ENCODE measurements at regions not wholly inside any gene's neighbourhood (a gene's known extent, or its start where the extent isn't known, plus 50 kb on each side); places are given as distances from the start of the nearest gene placed in this dataset.
"Not testable (repeated sequence)": the region's sequence is repeated elsewhere in the genome, so short reads cannot be mapped to it uniquely, and the experiment has no call there.

GRCh38 chr1:229164836-229165735, 105.8 kb upstream of the RAB4A start:
- H3K27ac Mint-ChIP-seq = no peak overlapping the region
- H3K9me3 Mint-ChIP-seq = no peaks in the 10 kb centered on the region
- H3K27me3 Mint-ChIP-seq = peaks cover 10% of the 10 kb centered on the region

GRCh38 chr1:229167318-229167717, 103.6 kb upstream of the RAB4A start:
- peaks cover 10% of the 10 kb centered on the region for H3K27me3 Mint-ChIP-seq
- H3K36me3 Mint-ChIP-seq (ENCODE audit: low read depth) = no peaks in the 10 kb centered on the region
- H3K27ac Mint-ChIP-seq = no peak overlapping the region
- intact Hi-C loops (cut with micrococcal nuclease) = no loop called here
- DNase-seq = no peak
- H3K4me3 Mint-ChIP-seq = no peak overlapping the region
- H3K9me3 Mint-ChIP-seq = no peaks in the 10 kb centered on the region
- H3K4me1 Mint-ChIP-seq = peaks cover 6% of the 10 kb centered on the region

More at GRCh38 chr1:229164836-229165735, 105.8 kb upstream of the RAB4A start:
- intact Hi-C loops (cut with micrococcal nuclease) = no loop called here
- Mint-ChIP-seq H3K4me3 (no peak overlapping the region), H3K4me1 (peaks cover 6% of the 10 kb centered on the region), H3K36me3 (ENCODE audit: low read depth) (no peaks in the 10 kb centered on the region)
- no peak for DNase-seq

- Mint-ChIP-seq H3K36me3 (ENCODE audit: low read depth) (no peaks in the 10 kb centered on the region), H3K27me3 (peaks cover 14% of the 10 kb centered on the region), H3K4me1 (peaks cover 5% of the 10 kb centered on the region), H3K4me3 (no peak overlapping the region), H3K27ac (no peak overlapping the region), H3K9me3 (no peaks in the 10 kb centered on the region)
- intact Hi-C loops (cut with micrococcal nuclease) = no loop called here
- DNase-seq = no peak
These were observed 101.5 kb upstream of the RAB4A start for GRCh38 chr1:229169399-229169798.

- Mint-ChIP-seq H3K27me3 (peaks cover 11% of the 10 kb centered on the region), H3K27ac (no peak overlapping the region), H3K4me3 (no peak overlapping the region), H3K9me3 (no peaks in the 10 kb centered on the region), H3K4me1 (peaks cover 2% of the 10 kb centered on the region), H3K36me3 (ENCODE audit: low read depth) (no peaks in the 10 kb centered on the region)
- no peak for DNase-seq
- intact Hi-C loops (cut with micrococcal nuclease) = no loop called here
These were observed 100.6 kb upstream of the RAB4A start for GRCh38 chr1:229170274-229170673.

GRCh38 chr1:229170778-229171505, 100.0 kb upstream of the RAB4A start:
- no peak overlapping the region for H3K4me3 Mint-ChIP-seq
- no peaks in the 10 kb centered on the region for H3K9me3 Mint-ChIP-seq
- H3K27ac Mint-ChIP-seq = no peak overlapping the region
- H3K36me3 Mint-ChIP-seq (ENCODE audit: low read depth) = no peaks in the 10 kb centered on the region
- H3K4me1 Mint-ChIP-seq = no peaks in the 10 kb centered on the region
- peaks cover 15% of the 10 kb centered on the region for H3K27me3 Mint-ChIP-seq
- intact Hi-C loops (cut with micrococcal nuclease) = no loop called here
- no peak for DNase-seq

- DNase-seq = no peak
- no peaks in the 10 kb centered on the region for H3K36me3 Mint-ChIP-seq (ENCODE audit: low read depth)
- no peaks in the 10 kb centered on the region for H3K9me3 Mint-ChIP-seq
- peaks cover 15% of the 10 kb centered on the region for H3K27me3 Mint-ChIP-seq
- no peak overlapping the region for H3K4me3 Mint-ChIP-seq
- no peaks in the 10 kb centered on the region for H3K4me1 Mint-ChIP-seq
- H3K27ac Mint-ChIP-seq = no peak overlapping the region
- intact Hi-C loops (cut with micrococcal nuclease) = no loop called here
These were observed 99.0 kb upstream of the RAB4A start for GRCh38 chr1:229171934-229172333.

- intact Hi-C loops (cut with micrococcal nuclease); H3K9me3 Mint-ChIP-seq; H3K36me3 Mint-ChIP-seq (ENCODE audit: low read depth); H3K27ac Mint-ChIP-seq; DNase-seq; H3K27me3 Mint-ChIP-seq; H3K4me3 Mint-ChIP-seq; H3K4me1 Mint-ChIP-seq: not testable (repeated sequence)
These were observed 97.1 kb upstream of the RAB4A start for GRCh38 chr1:229173491-229174476.

- intact Hi-C loops (cut with micrococcal nuclease); H3K4me1 Mint-ChIP-seq; H3K27me3 Mint-ChIP-seq; H3K4me3 Mint-ChIP-seq; H3K36me3 Mint-ChIP-seq (ENCODE audit: low read depth); H3K9me3 Mint-ChIP-seq; H3K27ac Mint-ChIP-seq; DNase-seq: not testable (repeated sequence)
These were observed 95.6 kb upstream of the RAB4A start for GRCh38 chr1:229175297-229175696.

- H3K27me3 Mint-ChIP-seq; H3K9me3 Mint-ChIP-seq; H3K27ac Mint-ChIP-seq; intact Hi-C loops (cut with micrococcal nuclease); H3K4me3 Mint-ChIP-seq; H3K36me3 Mint-ChIP-seq (ENCODE audit: low read depth); H3K4me1 Mint-ChIP-seq; DNase-seq: not testable (repeated sequence)
These were observed 94.5 kb upstream of the RAB4A start for GRCh38 chr1:229176457-229176856.

- H3K4me3 Mint-ChIP-seq = no peak overlapping the region
- intact Hi-C loops (cut with micrococcal nuclease) = no loop called here
- H3K36me3 Mint-ChIP-seq (ENCODE audit: low read depth) = no peaks in the 10 kb centered on the region
- H3K27me3 Mint-ChIP-seq = peaks cover 4% of the 10 kb centered on the region
- H3K4me1 Mint-ChIP-seq = no peaks in the 10 kb centered on the region
- DNase-seq = no peak
- H3K9me3 Mint-ChIP-seq = no peaks in the 10 kb centered on the region
- no peak overlapping the region for H3K27ac Mint-ChIP-seq
These were observed 90.8 kb upstream of the RAB4A start for GRCh38 chr1:229180161-229180560.

- intact Hi-C loops (cut with micrococcal nuclease) = no loop called here
- Mint-ChIP-seq H3K27ac (no peak overlapping the region), H3K4me3 (no peak overlapping the region), H3K36me3 (ENCODE audit: low read depth) (no peaks in the 10 kb centered on the region), H3K9me3 (no peaks in the 10 kb centered on the region), H3K4me1 (peaks cover 4% of the 10 kb centered on the region), H3K27me3 (no peaks in the 10 kb centered on the region)
- no peak for DNase-seq
These were observed 89.5 kb upstream of the RAB4A start for GRCh38 chr1:229181419-229181818.

GRCh38 chr1:229183588-229183987, 87.3 kb upstream of the RAB4A start:
- Mint-ChIP-seq H3K4me3 (no peak overlapping the region), H3K27me3 (no peaks in the 10 kb centered on the region), H3K9me3 (no peaks in the 10 kb centered on the region), H3K27ac (no peak overlapping the region), H3K36me3 (ENCODE audit: low read depth) (no peaks in the 10 kb centered on the region), H3K4me1 (peaks cover 11% of the 10 kb centered on the region)
- intact Hi-C loops (cut with micrococcal nuclease) = no loop called here
- no peak for DNase-seq

GRCh38 chr1:229184066-229184465, 86.8 kb upstream of the RAB4A start:
- Mint-ChIP-seq H3K4me3 (no peak overlapping the region), H3K9me3 (no peaks in the 10 kb centered on the region), H3K36me3 (ENCODE audit: low read depth) (no peaks in the 10 kb centered on the region), H3K27me3 (no peaks in the 10 kb centered on the region), H3K27ac (no peak overlapping the region), H3K4me1 (peaks cover 11% of the 10 kb centered on the region)
- DNase-seq = no peak
- intact Hi-C loops (cut with micrococcal nuclease) = no loop called here

Data from activated CD4-positive, alpha-beta T cell treated with anti-CD3 and anti-CD28 coated beads, Interleukin-2, amount 10 ng/mL, durations not matched to agents 24 days and 14 days (primary cell).